ENCODE measurements at regions not wholly inside any gene's neighbourhood (a gene's known extent, or its start where the extent isn't known, plus 50 kb on each side); places are given as distances from the start of the nearest gene placed in this dataset.
"Not testable (repeated sequence)": the region's sequence is repeated elsewhere in the genome, so short reads cannot be mapped to it uniquely, and the experiment has no call there.

GRCh38 chr13:32828711-32829110, 187.5 kb upstream of the KL start:
- DNase-seq = no peak

- no peak for DNase-seq
Observed at GRCh38 chr13:32829269-32829668, 187.0 kb upstream of the KL start.

GRCh38 chr13:32829676-32830335, 186.4 kb upstream of the KL start:
- no peak for DNase-seq

- no peak for DNase-seq
Observed at GRCh38 chr13:32830336-32831031, 185.7 kb upstream of the KL start.

GRCh38 chr13:32837307-32837972, 178.8 kb upstream of the KL start:
- no peak for DNase-seq

- no peak for DNase-seq
Observed at GRCh38 chr13:32837973-32838927, 178.0 kb upstream of the KL start.

GRCh38 chr13:32838945-32839344, 177.3 kb upstream of the KL start:
- peak in 1 of 5 experiments; percentile 50 for DNase-seq

- no peak for DNase-seq
Observed at GRCh38 chr13:32840113-32840512, 176.1 kb upstream of the KL start.

- DNase-seq = peak in 1 of 5 experiments; percentile 71
Observed at GRCh38 chr13:32840989-32841713, 175.1 kb upstream of the KL start.

- no peak for DNase-seq
Observed at GRCh38 chr13:32845952-32846950, 170.0 kb upstream of the KL start.

- not testable (repeated sequence) for DNase-seq
Observed at GRCh38 chr13:32847976-32848375, 168.2 kb upstream of the KL start.

GRCh38 chr13:32849369-32849768, 166.9 kb upstream of the KL start:
- no peak for DNase-seq

- no peak for DNase-seq
Observed at GRCh38 chr13:32850316-32851052, 165.7 kb upstream of the KL start.

- no peak for DNase-seq
Observed at GRCh38 chr13:32851083-32852069, 164.8 kb upstream of the KL start.

GRCh38 chr13:32852526-32852925, 163.7 kb upstream of the KL start:
- no peak for DNase-seq

GRCh38 chr13:32857077-32857476, 159.1 kb upstream of the KL start:
- no peak for DNase-seq

- DNase-seq = no peak
Observed at GRCh38 chr13:32857689-32858088, 158.5 kb upstream of the KL start.

GRCh38 chr13:32859707-32860292, 156.4 kb upstream of the KL start:
- no peak for DNase-seq

Measured in T-helper 2 cell (primary cell).